ENCODE measurements at regions not wholly inside any gene's neighbourhood (a gene's known extent, or its start where the extent isn't known, plus 50 kb on each side); places are given as distances from the start of the nearest gene placed in this dataset.

DNA sequence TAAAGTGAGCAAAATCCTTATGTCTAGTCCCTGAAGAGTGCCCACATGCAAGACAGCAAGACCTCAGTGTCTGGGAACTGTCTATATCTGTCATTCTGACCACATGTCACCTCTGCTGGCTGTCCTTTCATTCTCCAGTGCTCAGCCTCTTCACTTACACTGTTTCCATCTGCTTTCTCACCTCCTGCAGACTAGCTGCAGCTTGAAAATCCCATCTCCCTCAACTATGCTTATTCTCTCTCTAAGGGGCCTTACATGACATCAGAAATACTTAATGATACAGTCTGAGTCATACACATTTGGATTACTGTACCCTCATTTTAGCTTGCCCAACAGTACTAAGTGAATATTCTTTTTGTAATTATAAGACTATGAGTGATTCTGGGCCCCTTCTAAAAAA, 587.8 kb downstream of the EPM2A start:
- TF ChIP-seq, protein P1, sequence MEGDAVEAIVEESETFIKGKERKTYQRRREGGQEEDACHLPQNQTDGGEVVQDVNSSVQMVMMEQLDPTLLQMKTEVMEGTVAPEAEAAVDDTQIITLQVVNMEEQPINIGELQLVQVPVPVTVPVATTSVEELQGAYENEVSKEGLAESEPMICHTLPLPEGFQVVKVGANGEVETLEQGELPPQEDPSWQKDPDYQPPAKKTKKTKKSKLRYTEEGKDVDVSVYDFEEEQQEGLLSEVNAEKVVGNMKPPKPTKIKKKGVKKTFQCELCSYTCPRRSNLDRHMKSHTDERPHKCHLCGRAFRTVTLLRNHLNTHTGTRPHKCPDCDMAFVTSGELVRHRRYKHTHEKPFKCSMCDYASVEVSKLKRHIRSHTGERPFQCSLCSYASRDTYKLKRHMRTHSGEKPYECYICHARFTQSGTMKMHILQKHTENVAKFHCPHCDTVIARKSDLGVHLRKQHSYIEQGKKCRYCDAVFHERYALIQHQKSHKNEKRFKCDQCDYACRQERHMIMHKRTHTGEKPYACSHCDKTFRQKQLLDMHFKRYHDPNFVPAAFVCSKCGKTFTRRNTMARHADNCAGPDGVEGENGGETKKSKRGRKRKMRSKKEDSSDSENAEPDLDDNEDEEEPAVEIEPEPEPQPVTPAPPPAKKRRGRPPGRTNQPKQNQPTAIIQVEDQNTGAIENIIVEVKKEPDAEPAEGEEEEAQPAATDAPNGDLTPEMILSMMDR (IDR thresholded peaks at IDR 0.05), result no peak
- no peak for TF ChIP-seq POLR2A (IDR thresholded peaks at IDR 0.05)

All from Peyer's patch (tissue), 4 donors.